Prostate gland (tissue), 2 donors: ENCODE measurements at regions not wholly inside any gene's neighbourhood (a gene's known extent, or its start where the extent isn't known, plus 50 kb on each side); places are given as distances from the start of the nearest gene placed in this dataset.

Source experiments
- DNase-seq: peaks from one replicate; pipeline ENCODE4 v3.0.0-alpha.2; 2019; ENCODE audit warnings: low spot score
- H3K27ac ChIP-seq, 2 donors: fragments of 200-600 bp; sonication (generic); 2 replicates each; pipeline ENCODE4 v1.5.1; 2017 to 2019
- H3K27me3 ChIP-seq: fragments of 200-600 bp; sonication (generic); replicated peaks from 2 replicates; pipeline ENCODE4 v1.5.1; 2019; ENCODE audit not compliant: insufficient read depth
- H3K36me3 ChIP-seq, 2 donors: fragments of 200-600 bp; sonication (generic); 1 replicate in 1 of 2; 2 replicates in 1 of 2; pipeline versions ENCODE4 v1.5.1 to v1.8.1; 2017 to 2019
- H3K4me1 ChIP-seq: fragments of 200-600 bp; sonication (generic); replicated peaks from 2 replicates; pipeline ENCODE4 v1.5.1; 2019
- H3K4me3 ChIP-seq, 2 donors: fragments of 200-600 bp; sonication (generic); 2 replicates each; pipeline ENCODE4 v1.5.1; 2017 to 2019
- H3K9me3 ChIP-seq: fragments of 200-600 bp; sonication (generic); 2 replicates; pipeline ENCODE4 v1.5.1; 2017
- CTCF ChIP-seq, 4 experiments: fragments of 200-600 bp in 2 of 4; fragments of 450-650 bp in 2 of 4; sonication (generic) in 2 of 4; IDR thresholded peaks; 1 replicate in 3 of 4; 2 replicates in 1 of 4; pipeline ENCODE4 v1.5.1; 2016 to 2019; ENCODE audit warnings: antibody characterized with exemption in 4 of 4, mild to moderate bottlenecking in 2 of 4, moderate library complexity in 2 of 4
- POLR2A ChIP-seq: fragments of 450-650 bp; IDR thresholded peaks from one replicate; pipeline ENCODE4 v1.6.1; 2016; ENCODE audit warnings: antibody characterized with exemption, mild to moderate bottlenecking
- POLR2AphosphoS5 ChIP-seq: sonication (generic); formaldehyde crosslinking; IDR thresholded peaks from one replicate; pipeline ENCODE4 v1.6.1; 2017; ENCODE audit warnings: antibody characterized with exemption
- WGBS: methylation state at CpG from one replicate; pipeline ENCODE4 v1.1.5; 2018; 5-methylcytosine and 5-hydroxymethylcytosine counted together
- intact Hi-C: fragments of 100-400 bp; cut with DNase I; formaldehyde crosslinking; loops from one replicate; pipeline ENCODE4 v1.14.2; 2022

GRCh38 chr14:26121181-26121580 is 476.7 kb downstream of the NOVA1 start:
- DNase-seq: no peak

GRCh38 chr14:26113911-26114640 is 483.8 kb downstream of the NOVA1 start:
- intact Hi-C loops: no loop called here
- Histone ChIP-seq H3K36me3 (no peaks in the 10 kb centered on the region), H3K27me3 (no peaks in the 10 kb centered on the region), H3K9me3 (no peaks in the 10 kb centered on the region), H3K4me1 (no peaks in the 10 kb centered on the region), H3K4me3 (no peak overlapping the region), H3K27ac (no peak overlapping the region)
- DNase-seq: no peak
- WGBS: 17% methylated on average over 3 of the region's 3 CpGs
- no peak for TF ChIP-seq POLR2AphosphoS5
- no peak for TF ChIP-seq POLR2A
- no peak for TF ChIP-seq CTCF (IDR thresholded peaks at IDR 0.05)

More at GRCh38 chr14:26121181-26121580, 476.7 kb downstream of the NOVA1 start:
- 74% methylated on average over 3 of the region's 3 CpGs for WGBS
- Histone ChIP-seq H3K9me3 (no peaks in the 10 kb centered on the region), H3K27ac (no peak overlapping the region), H3K36me3 (no peaks in the 10 kb centered on the region), H3K4me1 (peaks cover 4% of the 10 kb centered on the region), H3K4me3 (no peak overlapping the region), H3K27me3 (no peaks in the 10 kb centered on the region)
- intact Hi-C loops: no loop called here
- TF ChIP-seq POLR2A (no peak), CTCF (IDR thresholded peaks at IDR 0.05) (no peak), POLR2AphosphoS5 (no peak)

GRCh38 chr14:26104717-26105116 is 493.1 kb downstream of the NOVA1 start:
- H3K27me3 ChIP-seq: no peaks in the 10 kb centered on the region
- H3K4me1 ChIP-seq: no peaks in the 10 kb centered on the region
- 83% methylated on average over 2 of the region's 2 CpGs for WGBS
- intact Hi-C loops: no loop called here
- no peak for DNase-seq
- H3K36me3 ChIP-seq: no peaks in the 10 kb centered on the region
- no peak overlapping the region for H3K27ac ChIP-seq
- no peak for TF ChIP-seq POLR2A
- no peak for TF ChIP-seq POLR2AphosphoS5
- TF ChIP-seq CTCF (IDR thresholded peaks at IDR 0.05): no peak
- no peak overlapping the region for H3K4me3 ChIP-seq
- H3K9me3 ChIP-seq: no peaks in the 10 kb centered on the region

GRCh38 chr14:26097852-26098251 is 500.0 kb downstream of the NOVA1 start:
- TF ChIP-seq CTCF (IDR thresholded peaks at IDR 0.05) (no peak), POLR2A (no peak), POLR2AphosphoS5 (no peak)
- Histone ChIP-seq H3K4me1 (no peaks in the 10 kb centered on the region), H3K9me3 (no peaks in the 10 kb centered on the region), H3K27me3 (no peaks in the 10 kb centered on the region), H3K36me3 (no peaks in the 10 kb centered on the region), H3K27ac (no peak overlapping the region), H3K4me3 (no peak overlapping the region)
- WGBS: 59% methylated on average over 4 of the region's 4 CpGs
- no peak for DNase-seq
- intact Hi-C loops: no loop called here

- Histone ChIP-seq H3K9me3 (no peaks in the 10 kb centered on the region), H3K4me1 (no peaks in the 10 kb centered on the region), H3K36me3 (no peaks in the 10 kb centered on the region), H3K4me3 (no peak overlapping the region), H3K27me3 (no peaks in the 10 kb centered on the region), H3K27ac (no peak overlapping the region)
- WGBS: 20% methylated on average over 2 of the region's 2 CpGs
- no peak for TF ChIP-seq POLR2AphosphoS5
- no peak for TF ChIP-seq CTCF (IDR thresholded peaks at IDR 0.05)
- TF ChIP-seq POLR2A: no peak
- intact Hi-C loops: no loop called here
- no peak for DNase-seq
These were observed 509.6 kb downstream of the NOVA1 start for GRCh38 chr14:26088275-26088674.
